GM23338 (cell line): ENCODE measurements at regions not wholly inside any gene's neighbourhood (a gene's known extent, or its start where the extent isn't known, plus 50 kb on each side); places are given as distances from the start of the nearest gene placed in this dataset.

Experiments used
- ATAC-seq: fragments of 200-7000 bp; cut with Tn5 transposase; 3 replicates; pipeline ENCODE4 v1.9.1; 2020
- DNase-seq: peaks from one replicate; pipeline ENCODE4 v3.0.0-alpha.2; 2015; ENCODE audit warnings: low spot score
- H2AFZ ChIP-seq: fragments of 200-600 bp; sonication (generic); 2 replicates; pipeline ENCODE4 v1.8.0; 2016; ENCODE audit warnings: antibody characterized with exemption, mild to moderate bottlenecking, moderate library complexity
- H3F3A ChIP-seq: fragments of 200-600 bp; sonication (generic); replicated peaks from 2 replicates; pipeline ENCODE4 v1.8.0; 2017; ENCODE audit warnings: antibody characterized with exemption, mixed run types, low read depth
- H3K27ac ChIP-seq: fragments of 200-600 bp; sonication (generic); 2 replicates; pipeline ENCODE4 v1.6.1; 2016; ENCODE audit warnings: low read depth
- H3K27me3 ChIP-seq: fragments of 200-600 bp; sonication (generic); 2 replicates; pipeline ENCODE4 v1.8.0; 2016; ENCODE audit warnings: mild to moderate bottlenecking, mixed run types, moderate library complexity; ENCODE audit not compliant: insufficient read depth
- H3K36me3 ChIP-seq: fragments of 200-600 bp; sonication (generic); 2 replicates; pipeline ENCODE4 v1.8.0; 2016; ENCODE audit warnings: mild to moderate bottlenecking; ENCODE audit not compliant: insufficient read depth
- H3K4me1 ChIP-seq: fragments of 200-600 bp; sonication (generic); 2 replicates; pipeline ENCODE4 v1.8.0; 2016; ENCODE audit warnings: mild to moderate bottlenecking, moderate library complexity; ENCODE audit not compliant: insufficient read depth
- H3K4me2 ChIP-seq: fragments of 200-600 bp; sonication (generic); 2 replicates; pipeline ENCODE4 v1.7.1; 2017; ENCODE audit warnings: mixed run types
- H3K4me3 ChIP-seq: fragments of 200-600 bp; sonication (generic); 2 replicates; pipeline ENCODE4 v1.6.1; 2016; ENCODE audit warnings: mixed run types
- H3K79me2 ChIP-seq: fragments of 200-600 bp; sonication (generic); replicated peaks from 2 replicates; pipeline ENCODE4 v1.8.0; 2017; ENCODE audit warnings: mild to moderate bottlenecking; ENCODE audit not compliant: insufficient read depth
- H3K9me2 ChIP-seq: fragments of 200-600 bp; sonication (generic); 2 replicates; pipeline ENCODE4 v1.8.0; 2017; ENCODE audit not compliant: insufficient read depth
- H4K20me1 ChIP-seq: fragments of 200-600 bp; sonication (generic); replicated peaks from 2 replicates; pipeline ENCODE4 v1.8.0; 2017; ENCODE audit warnings: mild to moderate bottlenecking; ENCODE audit not compliant: insufficient read depth
- H3K27ac Mint-ChIP-seq: 2 replicates; pipeline ENCODE4 v1.8.0; 2020; ENCODE audit warnings: inconsistent platforms, mild to moderate bottlenecking, moderate library complexity, mixed read lengths
- H3K27me3 Mint-ChIP-seq: 3 replicates; pipeline ENCODE4 v1.8.0; 2022; ENCODE audit warnings: low read depth, mild to moderate bottlenecking, moderate library complexity, mixed read lengths, inconsistent platforms; ENCODE audit not compliant: insufficient read depth, poor library complexity
- H3K36me3 Mint-ChIP-seq: 3 replicates; pipeline ENCODE4 v1.8.0; 2021; ENCODE audit warnings: low read depth, mild to moderate bottlenecking, inconsistent platforms, moderate library complexity, mixed read lengths
- H3K4me1 Mint-ChIP-seq: 3 replicates; pipeline ENCODE4 v1.8.0; 2020; ENCODE audit warnings: mild to moderate bottlenecking, inconsistent platforms, mixed read lengths
- H3K4me3 Mint-ChIP-seq: 3 replicates; pipeline ENCODE4 v1.8.0; 2021; ENCODE audit warnings: moderate library complexity, mild to moderate bottlenecking, inconsistent platforms, mixed read lengths
- H3K9me3 Mint-ChIP-seq: 3 replicates; pipeline ENCODE4 v1.8.0; 2020; ENCODE audit warnings: moderate library complexity, mild to moderate bottlenecking, inconsistent platforms, mixed read lengths
- ETS1 ChIP-seq: IDR thresholded peaks from 2 replicates; pipeline ENCODE4 v1.6.1; 2016; ENCODE audit warnings: antibody characterized with exemption
- EZH2 ChIP-seq: fragments of 200-600 bp; sonication (generic); IDR thresholded peaks from one replicate; pipeline ENCODE4 v1.8.0; 2017; ENCODE audit warnings: antibody characterized with exemption, mild to moderate bottlenecking, low read depth; ENCODE audit not compliant: unreplicated experiment
- EZH2phosphoT487 ChIP-seq: fragments of 200-600 bp; sonication (generic); IDR thresholded peaks from one replicate; pipeline ENCODE4 v1.8.1; 2018; ENCODE audit warnings: antibody characterized with exemption; ENCODE audit not compliant: unreplicated experiment
- JUNB ChIP-seq: IDR thresholded peaks from one replicate; pipeline ENCODE4 v1.6.1; 2016; ENCODE audit warnings: antibody characterized with exemption; ENCODE audit not compliant: unreplicated experiment
- POLR2AphosphoS5 ChIP-seq: IDR thresholded peaks from 2 replicates; pipeline ENCODE4 v1.6.1; 2016; ENCODE audit warnings: antibody characterized with exemption, low read depth
- REST ChIP-seq: IDR thresholded peaks from one replicate; pipeline ENCODE4 v1.6.1; 2018; ENCODE audit warnings: antibody characterized with exemption; ENCODE audit not compliant: unreplicated experiment
- STAT1 ChIP-seq: IDR thresholded peaks from one replicate; pipeline ENCODE4 v1.6.1; 2016; ENCODE audit warnings: antibody characterized with exemption; ENCODE audit not compliant: unreplicated experiment
- ZNF331 ChIP-seq: fragments of 250-450 bp; sonication (Bioruptor Pico); IDR thresholded peaks from 2 replicates; pipeline ENCODE4 v1.5.0; 2020; ENCODE audit warnings: low read depth, mild to moderate bottlenecking, moderate library complexity
- ZNF462 ChIP-seq: fragments of 250-450 bp; sonication (Bioruptor Pico); IDR thresholded peaks from 2 replicates; pipeline ENCODE4 v1.5.0; 2020; ENCODE audit warnings: mild to moderate bottlenecking, moderate library complexity

GRCh38 chr3:177646749-177647148 is 449.5 kb upstream of the TBL1XR1 start:
- Histone ChIP-seq H3K27ac (no peak overlapping the region), H3K79me2 (no peaks in the 10 kb centered on the region), H4K20me1 (no peaks in the 10 kb centered on the region), H3K27me3 (no peaks in the 10 kb centered on the region), H3K36me3 (no peaks in the 10 kb centered on the region), H3K9me2 (no peaks in the 10 kb centered on the region; the same call in 1 of the 2 replicates), H3F3A (no peaks in the 10 kb centered on the region), H3K4me3 (no peak overlapping the region), H2AFZ (peak overlapping the region; percentile 11; the same call in 1 of the 2 replicates), H3K4me2 (no peak overlapping the region), H3K4me1 (no peaks in the 10 kb centered on the region; the same call in 1 of the 2 replicates)
- peaks cover 3% of the 10 kb centered on the region for H3K27me3 Mint-ChIP-seq
- ATAC-seq (no peak), DNase-seq (no peak)
- H3K4me3 Mint-ChIP-seq, result no peak overlapping the region
- H3K9me3 Mint-ChIP-seq, result no peaks in the 10 kb centered on the region
- TF ChIP-seq EZH2phosphoT487, result no peak
- no peak for TF ChIP-seq EZH2
- no peak for TF ChIP-seq ZNF331 (CRISPR knock-in tag)
- no peak for TF ChIP-seq POLR2AphosphoS5
- TF ChIP-seq STAT1, result no peak
- TF ChIP-seq ETS1, result no peak
- no peak for TF ChIP-seq ZNF462
- no peak for TF ChIP-seq JUNB
- TF ChIP-seq REST, result no peak
- no peak overlapping the region for H3K27ac Mint-ChIP-seq
- H3K36me3 Mint-ChIP-seq, result no peaks in the 10 kb centered on the region
- H3K4me1 Mint-ChIP-seq, result peaks cover 8% of the 10 kb centered on the region; the same call in 2 of the 3 replicates
